ENCODE measurements at regions not wholly inside any gene's neighbourhood (a gene's known extent, or its start where the extent isn't known, plus 50 kb on each side); places are given as distances from the start of the nearest gene placed in this dataset.

GRCh38 chr1:194040496-194040895 is 854.1 kb upstream of the B3GALT2 start:
- H3K9me3 ChIP-seq (ENCODE audit: control insufficient read depth in 2 of 2, insufficient read depth in 1 of 2, low read depth in 1 of 2, low read length in 1 of 2), result no peaks in the 10 kb centered on the region
- no peaks in the 10 kb centered on the region for H3K4me1 ChIP-seq (ENCODE audit: control insufficient read depth in 3 of 3, insufficient read depth in 2 of 3, low read depth in 1 of 3, low read length in 2 of 3)
- H3K36me3 ChIP-seq (ENCODE audit: control insufficient read depth in 3 of 3, insufficient read depth in 2 of 3, low read depth in 1 of 3, low read length in 3 of 3), result no peaks in the 10 kb centered on the region
- H3K27me3 ChIP-seq (ENCODE audit: control insufficient read depth in 3 of 3, insufficient read depth in 3 of 3, low read length in 3 of 3), result no peaks in the 10 kb centered on the region
- DNase-seq (no peak), FAIRE-seq (no peak)
- no peak overlapping the region for H3K27ac ChIP-seq (ENCODE audit: low read depth in 1 of 3, low read length in 2 of 3)
- no peak overlapping the region for H3K4me3 ChIP-seq (ENCODE audit: low read depth in 1 of 3, low read length in 3 of 3)
- WGBS, 3 donors, result 67 to 91% (median 73%) methylated on average over 1 of the region's 1 CpG

- Histone ChIP-seq H3K27me3 (ENCODE audit: control insufficient read depth in 3 of 3, insufficient read depth in 3 of 3, low read length in 3 of 3) (no peaks in the 10 kb centered on the region), H3K9me3 (ENCODE audit: control insufficient read depth in 2 of 2, insufficient read depth in 1 of 2, low read depth in 1 of 2, low read length in 1 of 2) (no peaks in the 10 kb centered on the region), H3K4me3 (ENCODE audit: low read depth in 1 of 3, low read length in 3 of 3) (no peak overlapping the region), H3K36me3 (ENCODE audit: control insufficient read depth in 3 of 3, insufficient read depth in 2 of 3, low read depth in 1 of 3, low read length in 3 of 3) (no peaks in the 10 kb centered on the region), H3K4me1 (ENCODE audit: control insufficient read depth in 3 of 3, insufficient read depth in 2 of 3, low read depth in 1 of 3, low read length in 2 of 3) (no peaks in the 10 kb centered on the region), H3K27ac (ENCODE audit: low read depth in 1 of 3, low read length in 2 of 3) (no peak overlapping the region)
- DNase-seq (no peak), FAIRE-seq (no peak)
- WGBS, 3 donors, result 41 to 61% (median 42%) methylated on average over 1 of the region's 1 CpG
These were observed 853.2 kb upstream of the B3GALT2 start for GRCh38 chr1:194039578-194039977.

DNA sequence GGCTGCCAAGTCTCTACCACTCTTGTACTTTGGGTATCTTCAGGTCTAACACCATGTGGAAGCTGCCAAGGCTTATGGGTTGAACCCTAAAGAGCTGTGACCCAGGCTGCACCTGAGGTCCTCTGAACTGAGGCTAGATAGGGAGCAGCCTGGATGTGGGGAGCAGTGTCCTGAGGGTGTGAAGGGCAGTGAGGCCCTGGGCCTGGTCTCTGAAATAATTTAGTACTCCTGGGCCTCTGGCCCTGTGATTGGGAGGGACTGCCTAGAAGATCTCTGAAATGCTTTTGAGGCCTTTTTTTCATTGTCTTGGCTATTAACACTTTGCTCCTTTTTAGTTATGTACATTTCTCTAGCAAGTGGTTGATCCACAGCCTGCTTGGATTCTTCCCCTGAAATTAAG is 847.2 kb upstream of the B3GALT2 start:
- Histone ChIP-seq H3K4me3 (ENCODE audit: low read depth in 1 of 3, low read length in 3 of 3) (no peak overlapping the region), H3K27me3 (ENCODE audit: control insufficient read depth in 3 of 3, insufficient read depth in 3 of 3, low read length in 3 of 3) (no peaks in the 10 kb centered on the region), H3K4me1 (ENCODE audit: control insufficient read depth in 3 of 3, insufficient read depth in 2 of 3, low read depth in 1 of 3, low read length in 2 of 3) (no peaks in the 10 kb centered on the region), H3K27ac (ENCODE audit: low read depth in 1 of 3, low read length in 2 of 3) (no peak overlapping the region), H3K36me3 (ENCODE audit: control insufficient read depth in 3 of 3, insufficient read depth in 2 of 3, low read depth in 1 of 3, low read length in 3 of 3) (no peaks in the 10 kb centered on the region), H3K9me3 (ENCODE audit: control insufficient read depth in 2 of 2, insufficient read depth in 1 of 2, low read depth in 1 of 2, low read length in 1 of 2) (peaks cover 0 to 6% of the 10 kb centered on the region in 2 donors)
- DNase-seq, result no peak
- FAIRE-seq, result no peak

DNA sequence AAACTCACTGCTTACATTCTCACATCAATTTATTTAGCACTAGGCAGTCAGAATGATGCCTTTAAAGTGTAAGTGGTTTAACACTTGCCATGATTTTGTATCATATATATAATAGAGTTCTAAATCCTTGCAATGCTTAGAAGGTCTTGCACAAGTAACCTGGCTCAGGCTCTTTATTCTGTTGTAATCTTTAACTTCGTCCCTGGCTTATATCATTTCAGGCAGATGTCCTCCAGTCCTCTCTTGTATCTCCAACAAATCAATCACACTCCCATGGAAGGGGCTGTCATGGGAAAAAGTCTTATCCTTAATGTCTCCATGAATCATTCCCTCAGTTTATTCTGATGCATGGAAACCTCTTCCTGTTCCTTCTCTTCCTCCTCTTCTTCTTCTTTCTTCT is 841.6 kb upstream of the B3GALT2 start:
- DNase-seq, result no peak
- Histone ChIP-seq H3K36me3 (ENCODE audit: control insufficient read depth in 3 of 3, insufficient read depth in 2 of 3, low read depth in 1 of 3, low read length in 3 of 3) (no peaks in the 10 kb centered on the region), H3K4me1 (ENCODE audit: control insufficient read depth in 3 of 3, insufficient read depth in 2 of 3, low read depth in 1 of 3, low read length in 2 of 3) (no peaks in the 10 kb centered on the region), H3K27ac (ENCODE audit: low read depth in 1 of 3, low read length in 2 of 3) (no peak overlapping the region), H3K27me3 (ENCODE audit: control insufficient read depth in 3 of 3, insufficient read depth in 3 of 3, low read length in 3 of 3) (no peaks in the 10 kb centered on the region), H3K4me3 (ENCODE audit: low read depth in 1 of 3, low read length in 3 of 3) (no peak overlapping the region), H3K9me3 (ENCODE audit: control insufficient read depth in 2 of 2, insufficient read depth in 1 of 2, low read depth in 1 of 2, low read length in 1 of 2) (no peaks in the 10 kb centered on the region)
- WGBS, 3 donors, result 34 to 54% (median 52%) methylated on average over 1 of the region's 1 CpG
- FAIRE-seq, result no peak

GRCh38 chr1:194026422-194026821 is 840.0 kb upstream of the B3GALT2 start:
- WGBS, 3 donors, result 73 to 91% (median 74%) methylated on average over 3 of the region's 3 CpGs
- Histone ChIP-seq H3K9me3 (ENCODE audit: control insufficient read depth in 2 of 2, insufficient read depth in 1 of 2, low read depth in 1 of 2, low read length in 1 of 2) (no peaks in the 10 kb centered on the region), H3K27me3 (ENCODE audit: control insufficient read depth in 3 of 3, insufficient read depth in 3 of 3, low read length in 3 of 3) (no peaks in the 10 kb centered on the region), H3K27ac (ENCODE audit: low read depth in 1 of 3, low read length in 2 of 3) (no peak overlapping the region), H3K4me1 (ENCODE audit: control insufficient read depth in 3 of 3, insufficient read depth in 2 of 3, low read depth in 1 of 3, low read length in 2 of 3) (no peaks in the 10 kb centered on the region), H3K36me3 (ENCODE audit: control insufficient read depth in 3 of 3, insufficient read depth in 2 of 3, low read depth in 1 of 3, low read length in 3 of 3) (no peaks in the 10 kb centered on the region), H3K4me3 (ENCODE audit: low read depth in 1 of 3, low read length in 3 of 3) (no peak overlapping the region)
- no peak for FAIRE-seq
- DNase-seq, result no peak

- H3K36me3 ChIP-seq (ENCODE audit: control insufficient read depth in 3 of 3, insufficient read depth in 2 of 3, low read depth in 1 of 3, low read length in 3 of 3), result no peaks in the 10 kb centered on the region
- no peaks in the 10 kb centered on the region for H3K4me1 ChIP-seq (ENCODE audit: control insufficient read depth in 3 of 3, insufficient read depth in 2 of 3, low read depth in 1 of 3, low read length in 2 of 3)
- H3K4me3 ChIP-seq (ENCODE audit: low read depth in 1 of 3, low read length in 3 of 3), result no peak overlapping the region
- H3K27ac ChIP-seq (ENCODE audit: low read depth in 1 of 3, low read length in 2 of 3), result no peak overlapping the region
- H3K27me3 ChIP-seq (ENCODE audit: control insufficient read depth in 3 of 3, insufficient read depth in 3 of 3, low read length in 3 of 3), result no peaks in the 10 kb centered on the region
- FAIRE-seq (no peak), DNase-seq (no peak)
- WGBS, 3 donors, result 54 to 58% (median 57%) methylated on average over 2 of the region's 2 CpGs
- no peaks in the 10 kb centered on the region for H3K9me3 ChIP-seq (ENCODE audit: control insufficient read depth in 2 of 2, insufficient read depth in 1 of 2, low read depth in 1 of 2, low read length in 1 of 2)
These were observed 838.2 kb upstream of the B3GALT2 start for GRCh38 chr1:194024659-194025058.

DNA sequence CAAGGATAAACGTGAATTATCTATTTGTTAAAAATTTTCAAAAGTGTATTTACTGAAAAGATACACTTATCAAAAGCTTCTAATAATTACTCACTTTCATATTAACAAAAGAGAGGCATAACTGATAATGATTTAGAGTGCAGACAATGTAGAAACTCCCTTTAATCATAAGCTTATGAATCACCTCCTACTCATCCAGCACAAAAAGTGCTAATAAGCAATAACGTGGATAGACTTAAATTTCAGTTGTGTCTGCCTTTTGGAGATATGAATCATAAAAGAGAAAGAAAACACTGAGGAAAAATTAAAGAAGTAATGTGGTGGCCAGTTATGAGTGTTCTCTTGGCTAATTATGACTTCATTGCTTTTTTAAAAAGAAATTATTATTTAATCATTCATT is 827.6 kb upstream of the B3GALT2 start:
- 24 to 51% (median 27%) methylated on average over 2 of the region's 2 CpGs for WGBS, 3 donors
- FAIRE-seq (no peak), DNase-seq (no peak)
- Histone ChIP-seq H3K9me3 (ENCODE audit: control insufficient read depth in 2 of 2, insufficient read depth in 1 of 2, low read depth in 1 of 2, low read length in 1 of 2) (peaks cover 0 to 4% of the 10 kb centered on the region in 2 donors), H3K27me3 (ENCODE audit: control insufficient read depth in 3 of 3, insufficient read depth in 3 of 3, low read length in 3 of 3) (no peaks in the 10 kb centered on the region), H3K4me1 (ENCODE audit: control insufficient read depth in 3 of 3, insufficient read depth in 2 of 3, low read depth in 1 of 3, low read length in 2 of 3) (no peaks in the 10 kb centered on the region), H3K4me3 (ENCODE audit: low read depth in 1 of 3, low read length in 3 of 3) (no peak overlapping the region), H3K36me3 (ENCODE audit: control insufficient read depth in 3 of 3, insufficient read depth in 2 of 3, low read depth in 1 of 3, low read length in 3 of 3) (no peaks in the 10 kb centered on the region), H3K27ac (ENCODE audit: low read depth in 1 of 3, low read length in 2 of 3) (no peak overlapping the region)

- no peaks in the 10 kb centered on the region for H3K36me3 ChIP-seq (ENCODE audit: control insufficient read depth in 3 of 3, insufficient read depth in 2 of 3, low read depth in 1 of 3, low read length in 3 of 3)
- WGBS, 3 donors, result 73 to 77% (median 76%) methylated on average over 2 of the region's 2 CpGs
- peaks cover 0 to 4% of the 10 kb centered on the region in 2 donors for H3K9me3 ChIP-seq (ENCODE audit: control insufficient read depth in 2 of 2, insufficient read depth in 1 of 2, low read depth in 1 of 2, low read length in 1 of 2)
- no peaks in the 10 kb centered on the region for H3K27me3 ChIP-seq (ENCODE audit: control insufficient read depth in 3 of 3, insufficient read depth in 3 of 3, low read length in 3 of 3)
- no peak for DNase-seq
- H3K4me3 ChIP-seq (ENCODE audit: low read depth in 1 of 3, low read length in 3 of 3), result no peak overlapping the region
- no peak overlapping the region for H3K27ac ChIP-seq (ENCODE audit: low read depth in 1 of 3, low read length in 2 of 3)
- H3K4me1 ChIP-seq (ENCODE audit: control insufficient read depth in 3 of 3, insufficient read depth in 2 of 3, low read depth in 1 of 3, low read length in 2 of 3), result no peaks in the 10 kb centered on the region
- no peak for FAIRE-seq
These were observed 827.1 kb upstream of the B3GALT2 start for GRCh38 chr1:194013561-194013960.

GRCh38 chr1:194004146-194004545 is 817.7 kb upstream of the B3GALT2 start:
- Histone ChIP-seq H3K4me1 (ENCODE audit: control insufficient read depth in 3 of 3, insufficient read depth in 2 of 3, low read depth in 1 of 3, low read length in 2 of 3) (no peaks in the 10 kb centered on the region), H3K9me3 (ENCODE audit: control insufficient read depth in 2 of 2, insufficient read depth in 1 of 2, low read depth in 1 of 2, low read length in 1 of 2) (peaks cover 0 to 5% of the 10 kb centered on the region in 2 donors), H3K36me3 (ENCODE audit: control insufficient read depth in 3 of 3, insufficient read depth in 2 of 3, low read depth in 1 of 3, low read length in 3 of 3) (no peaks in the 10 kb centered on the region), H3K27me3 (ENCODE audit: control insufficient read depth in 3 of 3, insufficient read depth in 3 of 3, low read length in 3 of 3) (no peaks in the 10 kb centered on the region), H3K27ac (ENCODE audit: low read depth in 1 of 3, low read length in 2 of 3) (no peak overlapping the region), H3K4me3 (ENCODE audit: low read depth in 1 of 3, low read length in 3 of 3) (no peak overlapping the region)
- DNase-seq (no peak), FAIRE-seq (no peak)
- 47 to 65% (median 52%) methylated on average over 2 of the region's 2 CpGs for WGBS, 3 donors
